ENCODE measurements at regions not wholly inside any gene's neighbourhood (a gene's known extent, or its start where the extent isn't known, plus 50 kb on each side); places are given as distances from the start of the nearest gene placed in this dataset.
"Not testable (repeated sequence)": the region's sequence is repeated elsewhere in the genome, so short reads cannot be mapped to it uniquely, and the experiment has no call there.

- H3K36me3 ChIP-seq (ENCODE audit: insufficient read depth, low read length) = no peaks in the 10 kb centered on the region
- no peak overlapping the region for H3K4me3 ChIP-seq (ENCODE audit: low read length in 2 of 2)
- H3K4me1 ChIP-seq (ENCODE audit: insufficient read depth, low read length) = no peaks in the 10 kb centered on the region
- no peaks in the 10 kb centered on the region for H3K36me3 Mint-ChIP-seq
- no peaks in the 10 kb centered on the region for H3K4me1 Mint-ChIP-seq
- CTCF ChIA-PET (ENCODE audit: partially characterized antibody) = no interaction called here
- H3K9me3 ChIP-seq (ENCODE audit: control insufficient read depth in 1 of 2, low read length in 2 of 2) = no peaks in the 10 kb centered on the region
- H3K27ac Mint-ChIP-seq = no peak overlapping the region
- no peak overlapping the region for H3K27ac ChIP-seq (ENCODE audit: low read depth, low read length)
- no peak overlapping the region for H3K4me3 Mint-ChIP-seq
- DNase-seq = no peak
- H3K9me3 Mint-ChIP-seq = peaks cover 0 to 8% (median 0%) of the 10 kb centered on the region in 8 donors
- intact Hi-C loops (cut with micrococcal nuclease) = no loop called here
- no peaks in the 10 kb centered on the region for H3K27me3 ChIP-seq (ENCODE audit: insufficient read depth, low read length)
- POLR2A ChIA-PET (ENCODE audit: partially characterized antibody) = no interaction called here
- peaks cover 0 to 1% of the 10 kb centered on the region in 2 donors for H3K27me3 Mint-ChIP-seq
Measured at GRCh38 chr7:23931633-23932032, 221.6 kb downstream of the STK31 start.

GRCh38 chr7:23938215-23938614, 228.2 kb downstream of the STK31 start:
- H3K27ac Mint-ChIP-seq = peak overlapping the region in 1 of 7 donors; percentile 23
- no peaks in the 10 kb centered on the region for H3K4me1 Mint-ChIP-seq
- CTCF ChIA-PET (ENCODE audit: partially characterized antibody) = no interaction called here

GRCh38 chr7:23938937-23939552, 229.0 kb downstream of the STK31 start:
- Mint-ChIP-seq H3K27me3 (peaks cover 8 to 11% of the 10 kb centered on the region in 2 donors), H3K36me3 (no peaks in the 10 kb centered on the region), H3K9me3 (peaks cover 0 to 8% (median under 1%) of the 10 kb centered on the region in 8 donors), H3K4me1 (no peaks in the 10 kb centered on the region), H3K4me3 (no peak overlapping the region), H3K27ac (no peak overlapping the region)
- intact Hi-C loops (cut with micrococcal nuclease) = no loop called here
- DNase-seq = peak in 1 of 5 donors; percentile 4
- Histone ChIP-seq H3K4me1 (ENCODE audit: insufficient read depth, low read length) (no peaks in the 10 kb centered on the region), H3K27me3 (ENCODE audit: insufficient read depth, low read length) (no peaks in the 10 kb centered on the region), H3K9me3 (ENCODE audit: control insufficient read depth in 1 of 2, low read length in 2 of 2) (no peaks in the 10 kb centered on the region), H3K27ac (ENCODE audit: low read depth, low read length) (no peak overlapping the region), H3K36me3 (ENCODE audit: insufficient read depth, low read length) (no peaks in the 10 kb centered on the region), H3K4me3 (ENCODE audit: low read length in 2 of 2) (no peak overlapping the region)
- ChIA-PET CTCF (ENCODE audit: partially characterized antibody) (interaction anchor here (1.2 kb wide), 1 partner anchor 46 kb away, joined by 3 read pairs; no protein-coding TSS in a partner anchor), POLR2A (ENCODE audit: partially characterized antibody) (no interaction called here)

More at GRCh38 chr7:23938215-23938614, 228.2 kb downstream of the STK31 start:
- Histone ChIP-seq H3K27ac (ENCODE audit: low read depth, low read length) (no peak overlapping the region), H3K27me3 (ENCODE audit: insufficient read depth, low read length) (no peaks in the 10 kb centered on the region), H3K36me3 (ENCODE audit: insufficient read depth, low read length) (no peaks in the 10 kb centered on the region), H3K4me3 (ENCODE audit: low read length in 2 of 2) (no peak overlapping the region), H3K4me1 (ENCODE audit: insufficient read depth, low read length) (no peaks in the 10 kb centered on the region), H3K9me3 (ENCODE audit: control insufficient read depth in 1 of 2, low read length in 2 of 2) (no peaks in the 10 kb centered on the region)
- H3K36me3 Mint-ChIP-seq = no peaks in the 10 kb centered on the region
- intact Hi-C loops (cut with micrococcal nuclease) = no loop called here
- H3K4me3 Mint-ChIP-seq = no peak overlapping the region
- POLR2A ChIA-PET (ENCODE audit: partially characterized antibody) = no interaction called here
- DNase-seq = no peak
- peaks cover 8 to 11% of the 10 kb centered on the region in 2 donors for H3K27me3 Mint-ChIP-seq
- peaks cover 0 to 8% (median under 1%) of the 10 kb centered on the region in 8 donors for H3K9me3 Mint-ChIP-seq

DNA sequence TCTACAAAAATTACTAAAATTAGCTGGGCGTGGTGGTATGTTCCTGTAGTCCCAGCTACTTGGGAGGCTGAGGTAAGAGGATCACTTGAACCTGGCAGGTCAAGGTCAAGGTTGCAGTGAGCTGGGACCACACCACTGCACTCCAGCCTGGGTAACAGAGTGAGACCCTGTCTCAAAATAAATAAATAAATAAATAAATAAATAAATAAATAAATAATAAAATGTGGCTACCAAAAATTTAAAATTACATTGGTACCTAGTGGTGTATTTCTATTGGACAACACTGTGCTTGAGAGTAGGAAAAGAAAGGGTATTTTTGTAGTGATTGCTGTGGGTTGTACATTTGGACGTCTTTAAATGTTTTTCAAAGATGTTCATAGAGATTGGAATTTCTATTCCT, 229.7 kb downstream of the STK31 start:
- H3K36me3 ChIP-seq (ENCODE audit: insufficient read depth, low read length); H3K4me1 ChIP-seq (ENCODE audit: insufficient read depth, low read length); DNase-seq; H3K4me1 Mint-ChIP-seq; H3K27ac ChIP-seq (ENCODE audit: low read depth, low read length); H3K4me3 ChIP-seq (ENCODE audit: low read length in 2 of 2); H3K36me3 Mint-ChIP-seq; H3K4me3 Mint-ChIP-seq; POLR2A ChIA-PET (ENCODE audit: partially characterized antibody); intact Hi-C loops (cut with micrococcal nuclease); H3K9me3 ChIP-seq (ENCODE audit: control insufficient read depth in 1 of 2, low read length in 2 of 2); H3K27ac Mint-ChIP-seq; H3K27me3 ChIP-seq (ENCODE audit: insufficient read depth, low read length): not testable (repeated sequence)
- peaks cover 0 to 12% (median 5%) of the 10 kb centered on the region in 8 donors for H3K9me3 Mint-ChIP-seq
- peaks cover 8 to 12% of the 10 kb centered on the region in 2 donors for H3K27me3 Mint-ChIP-seq
- CTCF ChIA-PET (ENCODE audit: partially characterized antibody) = interaction anchor here (1.2 kb wide), 1 partner anchor 47 kb away, joined by 3 read pairs; no protein-coding TSS in a partner anchor

DNA sequence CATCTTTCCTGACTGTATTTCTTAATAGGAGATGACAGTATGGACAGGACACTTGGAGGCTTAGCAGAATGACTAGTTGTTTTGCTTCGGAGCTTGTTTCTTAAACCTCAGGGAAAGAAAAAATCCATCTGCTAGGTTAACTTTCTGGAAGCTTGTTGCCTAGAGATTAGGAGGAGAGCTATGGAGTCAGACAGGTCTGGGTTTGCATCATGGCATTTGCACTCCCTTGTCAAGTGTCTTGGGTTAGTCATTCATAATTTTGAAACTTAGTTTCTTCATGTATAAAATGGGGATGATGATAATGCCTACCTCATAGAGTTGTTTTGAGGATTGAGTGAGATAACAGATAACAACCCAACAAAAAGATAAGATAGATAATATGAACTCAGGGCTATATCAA, 231.5 kb downstream of the STK31 start:
- H3K36me3 ChIP-seq (ENCODE audit: insufficient read depth, low read length) = no peaks in the 10 kb centered on the region
- CTCF ChIA-PET (ENCODE audit: partially characterized antibody) = no interaction called here
- H3K27me3 ChIP-seq (ENCODE audit: insufficient read depth, low read length) = no peaks in the 10 kb centered on the region
- H3K9me3 ChIP-seq (ENCODE audit: control insufficient read depth in 1 of 2, low read length in 2 of 2) = no peaks in the 10 kb centered on the region
- H3K9me3 Mint-ChIP-seq = peaks cover 0 to 15% (median 10%) of the 10 kb centered on the region in 8 donors
- no peak for DNase-seq
- no peaks in the 10 kb centered on the region for H3K36me3 Mint-ChIP-seq
- no peaks in the 10 kb centered on the region for H3K4me1 ChIP-seq (ENCODE audit: insufficient read depth, low read length)
- H3K4me1 Mint-ChIP-seq = no peaks in the 10 kb centered on the region
- POLR2A ChIA-PET (ENCODE audit: partially characterized antibody) = no interaction called here
- intact Hi-C loops (cut with micrococcal nuclease) = no loop called here
- H3K27ac Mint-ChIP-seq = no peak overlapping the region
- peaks cover 8 to 12% of the 10 kb centered on the region in 2 donors for H3K27me3 Mint-ChIP-seq
- no peak overlapping the region for H3K4me3 ChIP-seq (ENCODE audit: low read length in 2 of 2)
- no peak overlapping the region for H3K27ac ChIP-seq (ENCODE audit: low read depth, low read length)
- no peak overlapping the region for H3K4me3 Mint-ChIP-seq

GRCh38 chr7:23942032-23942431, 232.0 kb downstream of the STK31 start:
- H3K27ac Mint-ChIP-seq = no peak overlapping the region
- no peaks in the 10 kb centered on the region for H3K36me3 Mint-ChIP-seq
- H3K4me3 Mint-ChIP-seq = no peak overlapping the region
- CTCF ChIA-PET (ENCODE audit: partially characterized antibody) = no interaction called here
- DNase-seq = no peak
- Histone ChIP-seq H3K36me3 (ENCODE audit: insufficient read depth, low read length) (no peaks in the 10 kb centered on the region), H3K27me3 (ENCODE audit: insufficient read depth, low read length) (no peaks in the 10 kb centered on the region), H3K4me3 (ENCODE audit: low read length in 2 of 2) (no peak overlapping the region), H3K4me1 (ENCODE audit: insufficient read depth, low read length) (no peaks in the 10 kb centered on the region), H3K27ac (ENCODE audit: low read depth, low read length) (no peak overlapping the region), H3K9me3 (ENCODE audit: control insufficient read depth in 1 of 2, low read length in 2 of 2) (no peaks in the 10 kb centered on the region)
- peaks cover 0 to 19% (median 13%) of the 10 kb centered on the region in 8 donors for H3K9me3 Mint-ChIP-seq
- H3K4me1 Mint-ChIP-seq = no peaks in the 10 kb centered on the region
- POLR2A ChIA-PET (ENCODE audit: partially characterized antibody) = no interaction called here
- peaks cover 8 to 12% of the 10 kb centered on the region in 2 donors for H3K27me3 Mint-ChIP-seq
- intact Hi-C loops (cut with micrococcal nuclease) = no loop called here

DNA sequence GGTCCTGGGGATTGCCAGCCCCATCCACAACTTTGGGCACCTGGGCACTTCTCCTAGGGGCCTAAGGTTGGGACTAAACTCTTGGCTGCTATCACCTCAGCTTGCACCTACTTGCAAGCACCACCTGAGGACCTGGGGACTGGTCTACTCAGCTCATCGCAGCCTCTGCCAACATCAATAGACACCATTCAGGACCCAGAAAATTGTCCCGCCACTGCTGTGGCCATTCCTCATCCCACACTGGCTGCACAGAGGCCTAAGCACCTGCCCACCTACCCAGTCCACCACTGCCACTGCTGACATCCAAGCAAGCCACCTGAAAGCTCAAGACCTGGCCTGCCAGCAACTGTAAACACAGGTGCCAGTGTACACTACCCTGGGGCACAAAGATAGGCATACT, 234.1 kb downstream of the STK31 start:
- H3K36me3 ChIP-seq (ENCODE audit: insufficient read depth, low read length) = no peaks in the 10 kb centered on the region
- intact Hi-C loops (cut with micrococcal nuclease) = no loop called here
- POLR2A ChIA-PET (ENCODE audit: partially characterized antibody) = no interaction called here
- H3K4me3 ChIP-seq (ENCODE audit: low read length in 2 of 2) = no peak overlapping the region
- no peak overlapping the region for H3K4me3 Mint-ChIP-seq
- H3K4me1 ChIP-seq (ENCODE audit: insufficient read depth, low read length) = no peaks in the 10 kb centered on the region
- H3K36me3 Mint-ChIP-seq = no peaks in the 10 kb centered on the region
- peaks cover 0 to 19% (median 15%) of the 10 kb centered on the region in 8 donors for H3K9me3 Mint-ChIP-seq
- no peaks in the 10 kb centered on the region for H3K9me3 ChIP-seq (ENCODE audit: control insufficient read depth in 1 of 2, low read length in 2 of 2)
- no peaks in the 10 kb centered on the region for H3K27me3 ChIP-seq (ENCODE audit: insufficient read depth, low read length)
- no peak overlapping the region for H3K27ac ChIP-seq (ENCODE audit: low read depth, low read length)
- no peak for DNase-seq
- H3K27ac Mint-ChIP-seq = no peak overlapping the region
- CTCF ChIA-PET (ENCODE audit: partially characterized antibody) = no interaction called here
- no peaks in the 10 kb centered on the region for H3K4me1 Mint-ChIP-seq
- H3K27me3 Mint-ChIP-seq = peaks cover 8 to 12% of the 10 kb centered on the region in 2 donors

Data from CD4-positive, alpha-beta memory T cell (primary cell).